ENCODE measurements at regions not wholly inside any gene's neighbourhood (a gene's known extent, or its start where the extent isn't known, plus 50 kb on each side); places are given as distances from the start of the nearest gene placed in this dataset.

DNA sequence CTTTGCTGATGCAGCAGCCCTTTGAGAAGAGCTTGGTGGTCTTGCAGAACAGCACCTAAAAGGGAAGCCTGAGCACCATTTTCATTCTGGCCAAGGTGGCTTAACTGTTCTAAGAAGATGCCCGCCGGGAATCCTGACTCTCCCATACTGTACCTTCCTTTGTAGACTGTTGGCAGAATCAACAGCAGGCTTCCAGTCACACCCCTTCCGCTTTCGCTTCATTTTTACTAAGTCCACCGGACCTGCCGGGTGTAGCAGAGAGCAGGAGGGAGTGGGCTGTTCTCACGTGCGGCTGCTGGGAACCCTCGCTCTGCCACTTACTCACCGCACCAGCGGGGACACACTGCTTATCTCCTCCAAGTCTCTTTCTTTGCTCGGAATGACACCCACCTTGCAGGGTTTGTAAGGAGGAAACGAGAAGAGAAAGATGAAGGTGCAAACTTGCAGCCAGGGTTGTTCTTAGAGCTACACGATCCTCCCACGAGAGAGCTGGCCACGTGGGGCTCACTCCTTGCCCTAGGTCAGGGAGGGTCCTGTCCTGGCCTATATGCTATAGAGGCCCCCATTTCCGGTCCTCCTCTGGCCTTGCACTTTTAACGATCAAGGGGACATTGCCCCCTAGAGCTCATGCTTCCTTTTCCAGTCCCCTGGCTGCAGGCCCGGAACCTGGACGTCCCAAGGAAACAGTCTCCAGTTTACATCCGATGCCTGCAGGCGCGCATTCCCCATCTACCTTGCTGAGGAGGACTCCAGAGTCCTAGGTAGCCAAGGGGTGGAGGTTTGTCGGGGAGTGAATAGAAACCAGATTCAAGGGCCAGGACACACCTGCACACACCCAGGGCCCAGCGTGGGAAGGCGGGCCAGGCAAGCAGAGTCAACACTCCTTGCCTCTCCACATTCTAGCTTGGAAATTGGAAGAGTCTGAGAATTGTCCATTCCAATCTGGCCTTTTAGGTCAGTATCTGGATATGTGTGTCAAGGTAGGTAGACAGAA lies 453.6 kb downstream of the IRS2 start:
- TF ChIP-seq ZFX (IDR thresholded peaks at IDR 0.05), result no peak
- TF ChIP-seq, protein P1, sequence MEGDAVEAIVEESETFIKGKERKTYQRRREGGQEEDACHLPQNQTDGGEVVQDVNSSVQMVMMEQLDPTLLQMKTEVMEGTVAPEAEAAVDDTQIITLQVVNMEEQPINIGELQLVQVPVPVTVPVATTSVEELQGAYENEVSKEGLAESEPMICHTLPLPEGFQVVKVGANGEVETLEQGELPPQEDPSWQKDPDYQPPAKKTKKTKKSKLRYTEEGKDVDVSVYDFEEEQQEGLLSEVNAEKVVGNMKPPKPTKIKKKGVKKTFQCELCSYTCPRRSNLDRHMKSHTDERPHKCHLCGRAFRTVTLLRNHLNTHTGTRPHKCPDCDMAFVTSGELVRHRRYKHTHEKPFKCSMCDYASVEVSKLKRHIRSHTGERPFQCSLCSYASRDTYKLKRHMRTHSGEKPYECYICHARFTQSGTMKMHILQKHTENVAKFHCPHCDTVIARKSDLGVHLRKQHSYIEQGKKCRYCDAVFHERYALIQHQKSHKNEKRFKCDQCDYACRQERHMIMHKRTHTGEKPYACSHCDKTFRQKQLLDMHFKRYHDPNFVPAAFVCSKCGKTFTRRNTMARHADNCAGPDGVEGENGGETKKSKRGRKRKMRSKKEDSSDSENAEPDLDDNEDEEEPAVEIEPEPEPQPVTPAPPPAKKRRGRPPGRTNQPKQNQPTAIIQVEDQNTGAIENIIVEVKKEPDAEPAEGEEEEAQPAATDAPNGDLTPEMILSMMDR (conservative IDR thresholded peaks at IDR 0.05), result no peak
- no peak overlapping the region for H3K27ac ChIP-seq

DNA sequence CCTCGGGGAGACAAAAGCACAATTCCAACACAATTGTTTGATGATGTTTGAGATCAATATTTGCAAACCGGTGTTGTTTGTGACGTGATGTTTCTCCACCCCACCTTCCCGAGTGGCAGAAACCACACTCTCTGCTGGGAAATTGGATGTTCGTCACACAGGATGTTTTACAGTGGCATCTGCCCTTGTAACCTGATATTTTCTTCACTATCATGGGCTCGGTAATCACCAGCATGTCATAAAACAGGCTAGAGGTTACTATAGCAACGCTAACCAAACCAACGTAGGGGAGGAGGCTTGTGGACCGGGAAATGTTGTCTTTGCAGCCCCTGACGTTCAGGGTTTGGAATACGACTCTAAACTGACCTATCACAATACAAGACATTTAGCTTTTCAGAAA lies 454.5 kb downstream of the IRS2 start:
- H3K27ac ChIP-seq, result no peak overlapping the region

DNA sequence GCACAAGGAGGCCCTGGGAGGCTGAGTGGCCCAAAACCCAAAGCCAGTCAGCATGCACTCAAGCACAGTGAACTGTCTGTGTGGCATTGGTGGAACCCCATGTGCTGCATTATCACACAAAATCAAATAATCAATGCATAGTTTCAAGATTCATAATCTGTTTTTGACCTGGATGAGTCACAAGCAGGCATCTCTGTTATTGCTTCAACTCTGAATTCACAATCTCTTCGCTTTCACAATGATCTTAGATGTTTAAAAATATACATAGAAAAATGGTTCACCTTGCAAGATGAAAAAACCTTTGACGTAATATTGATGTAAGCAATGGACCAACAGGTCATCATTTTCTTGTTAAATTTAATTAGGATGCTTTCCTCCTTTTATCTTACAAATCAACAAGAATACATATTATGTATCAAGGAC lies 455.4 kb downstream of the IRS2 start:
- H3K27ac ChIP-seq, result no peak overlapping the region
- TF ChIP-seq, protein P1 (conservative IDR thresholded peaks at IDR 0.05), result no peak
- TF ChIP-seq ZFX (IDR thresholded peaks at IDR 0.05), result no peak

More for the DNA sequence above, 454.5 kb downstream of the IRS2 start:
- TF ChIP-seq, protein P1 (conservative IDR thresholded peaks at IDR 0.05), result no peak
- no peak for TF ChIP-seq ZFX (IDR thresholded peaks at IDR 0.05)

DNA sequence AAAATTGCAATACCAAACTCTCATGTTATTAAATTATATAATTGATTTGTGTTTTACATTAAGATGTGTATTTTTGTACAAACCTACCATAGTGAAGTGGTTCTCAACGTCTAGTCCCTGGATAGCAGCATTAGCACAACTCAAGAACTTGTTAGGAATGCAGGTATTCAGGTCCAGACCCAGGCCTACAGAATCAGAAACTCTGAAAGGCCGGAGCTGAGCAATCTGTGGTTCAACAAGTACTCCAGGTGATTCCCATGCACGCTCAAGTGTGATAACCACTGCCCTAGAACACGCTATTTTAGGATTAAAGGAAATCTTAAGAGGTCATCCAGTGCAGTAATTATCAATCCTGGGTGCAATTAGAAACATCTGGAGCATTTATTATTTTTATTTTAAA lies 456.3 kb downstream of the IRS2 start:
- no peak for TF ChIP-seq ZFX (IDR thresholded peaks at IDR 0.05)
- TF ChIP-seq, protein P1 (conservative IDR thresholded peaks at IDR 0.05), result no peak
- no peak overlapping the region for H3K27ac ChIP-seq

DNA sequence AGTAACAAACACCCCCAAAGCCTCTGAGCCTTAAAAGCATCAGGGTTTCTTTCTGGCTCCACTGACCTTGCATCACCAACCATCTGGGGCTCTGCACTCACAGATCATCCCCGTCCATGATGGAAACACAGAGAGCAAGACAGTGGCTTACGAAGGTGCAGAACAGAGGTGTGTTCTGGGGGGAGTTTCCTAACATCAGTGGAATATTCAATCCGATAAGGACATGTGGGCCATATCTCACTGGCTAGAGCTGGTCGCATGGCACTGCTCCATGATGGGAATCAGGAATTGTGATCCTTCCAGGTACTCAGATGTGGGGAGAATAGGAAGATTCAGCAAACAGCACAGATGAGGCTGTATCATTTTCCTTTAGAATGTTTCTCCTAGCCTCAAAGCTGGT lies 457.2 kb downstream of the IRS2 start:
- TF ChIP-seq ZFX (IDR thresholded peaks at IDR 0.05), result no peak
- TF ChIP-seq, protein P1 (conservative IDR thresholded peaks at IDR 0.05), result no peak
- no peak overlapping the region for H3K27ac ChIP-seq

DNA sequence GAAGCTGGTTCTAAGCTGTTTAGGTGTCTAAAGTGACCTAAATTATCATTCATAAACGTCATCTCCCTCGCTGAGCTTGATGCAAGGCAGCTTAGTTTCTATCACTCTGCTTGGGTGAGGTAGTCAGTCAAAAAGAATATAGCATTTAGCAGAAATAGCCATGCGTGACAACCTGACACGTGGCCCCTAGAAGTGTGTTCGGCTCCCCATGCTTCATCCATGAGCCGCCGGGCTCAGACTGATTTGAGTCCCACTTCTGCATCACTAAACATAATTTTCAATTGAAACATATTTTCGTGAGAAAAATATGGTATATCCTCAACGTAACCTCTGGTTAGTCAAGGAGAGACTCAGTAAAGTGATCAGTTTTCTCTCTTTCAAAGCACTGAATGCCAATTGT lies 459.8 kb downstream of the IRS2 start:
- no peak for TF ChIP-seq ZFX (IDR thresholded peaks at IDR 0.05)
- TF ChIP-seq, protein P1 (conservative IDR thresholded peaks at IDR 0.05), result no peak
- H3K27ac ChIP-seq, result no peak overlapping the region

DNA sequence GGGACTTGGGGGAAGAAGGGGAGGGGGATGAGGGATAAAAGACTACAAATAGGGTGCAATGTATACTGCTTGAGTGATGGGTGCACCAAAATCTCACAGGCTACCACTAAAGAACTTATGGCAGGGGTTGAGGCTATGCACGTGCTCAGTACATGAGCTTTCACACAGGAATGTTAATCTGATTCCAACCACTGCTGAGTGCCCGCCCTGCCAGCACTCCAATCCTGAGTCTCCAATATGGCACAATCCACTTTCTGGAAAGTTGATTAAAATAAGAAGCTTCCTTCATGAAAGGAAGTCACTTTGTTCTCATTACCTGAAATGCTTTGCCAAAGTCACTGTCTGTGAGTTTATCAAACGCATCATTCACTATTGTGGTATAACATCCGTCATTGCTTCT lies 463.0 kb downstream of the IRS2 start:
- TF ChIP-seq, protein P1 (conservative IDR thresholded peaks at IDR 0.05), result no peak
- no peak for TF ChIP-seq ZFX (IDR thresholded peaks at IDR 0.05)
- H3K27ac ChIP-seq, result no peak overlapping the region
